GM21360 (cell line): ENCODE measurements at regions not wholly inside any gene's neighbourhood (a gene's known extent, or its start where the extent isn't known, plus 50 kb on each side); places are given as distances from the start of the nearest gene placed in this dataset.

Source experiments
- ATAC-seq: cut with Tn5 transposase; IDR thresholded peaks from one replicate; pipeline ENCODE4 v1.9.1; 2021; ENCODE audit warnings: mild to moderate bottlenecking, moderate library complexity; ENCODE audit not compliant: unreplicated experiment

- no peak for ATAC-seq
These were observed 119.1 kb upstream of the ITGA1 start for GRCh38 chr5:52668544-52669185.

GRCh38 chr5:52672459-52672858, 115.3 kb upstream of the ITGA1 start:
- ATAC-seq, result no peak

GRCh38 chr5:52673495-52673894, 114.2 kb upstream of the ITGA1 start:
- no peak for ATAC-seq

- ATAC-seq, result no peak
These were observed 112.7 kb upstream of the ITGA1 start for GRCh38 chr5:52674815-52675545.

GRCh38 chr5:52682492-52682891, 105.2 kb upstream of the ITGA1 start:
- no peak for ATAC-seq

- ATAC-seq, result no peak
These were observed 103.7 kb upstream of the ITGA1 start for GRCh38 chr5:52684051-52684450.

GRCh38 chr5:52685566-52685965, 102.2 kb upstream of the ITGA1 start:
- ATAC-seq, result no peak

GRCh38 chr5:52685971-52686370, 101.7 kb upstream of the ITGA1 start:
- no peak for ATAC-seq

- no peak for ATAC-seq
These were observed 97.4 kb upstream of the ITGA1 start for GRCh38 chr5:52690236-52690768.

- no peak for ATAC-seq
These were observed 95.7 kb upstream of the ITGA1 start for GRCh38 chr5:52692039-52692438.

- no peak for ATAC-seq
These were observed 95.1 kb upstream of the ITGA1 start for GRCh38 chr5:52692606-52693005.

- ATAC-seq, result peak; percentile 57
These were observed 94.4 kb upstream of the ITGA1 start for GRCh38 chr5:52693280-52693679.

GRCh38 chr5:52693836-52694235, 93.9 kb upstream of the ITGA1 start:
- ATAC-seq, result no peak

GRCh38 chr5:52694648-52695047, 93.1 kb upstream of the ITGA1 start:
- ATAC-seq, result no peak

- ATAC-seq, result no peak
These were observed 84.8 kb upstream of the ITGA1 start for GRCh38 chr5:52702877-52703276.

GRCh38 chr5:52703321-52703720, 84.4 kb upstream of the ITGA1 start:
- no peak for ATAC-seq

- no peak for ATAC-seq
These were observed 82.0 kb upstream of the ITGA1 start for GRCh38 chr5:52705720-52706119.

GRCh38 chr5:52706775-52707174, 80.9 kb upstream of the ITGA1 start:
- no peak for ATAC-seq

- no peak for ATAC-seq
These were observed 80.1 kb upstream of the ITGA1 start for GRCh38 chr5:52707616-52708015.

GRCh38 chr5:52708463-52708862, 79.3 kb upstream of the ITGA1 start:
- no peak for ATAC-seq

GRCh38 chr5:52709167-52709925, 78.4 kb upstream of the ITGA1 start:
- ATAC-seq, result no peak
